Naive thymus-derived CD8-positive, alpha-beta T cell (primary cell): ENCODE measurements at regions not wholly inside any gene's neighbourhood (a gene's known extent, or its start where the extent isn't known, plus 50 kb on each side); places are given as distances from the start of the nearest gene placed in this dataset.
A peak's percentile ranks its signal among the peaks of the same experiment; 100 is the strongest.

Experiments used
- ATAC-seq, 2 donors: fragments of 150-1000 bp; cut with Tn5 transposase in 1 of 2; sonication (Bioruptor Pico), chemical (Tn5 transposase) in 1 of 2; 1 replicate in 1 of 2; 2 replicates in 1 of 2; pipeline ENCODE4 v1.10.0; 2021; ENCODE audit warnings: mild to moderate bottlenecking in 2 of 2, moderate library complexity in 2 of 2
- POLR2A ChIA-PET: fragments of 350-600 bp; sonication (Branson Sonifier 250); formaldehyde crosslinking; loops from one replicate; lab custom pipeline; 2021; ENCODE audit warnings: antibody characterized with exemption; lab: Charles Lee
- DNase-seq, 10 donors: peaks; one replicate each; pipeline versions ENCODE4 v3.0.0 to v3.0.0-alpha.2; 2020 to 2022
- H3K27ac Mint-ChIP-seq, 10 donors: one replicate each; pipeline ENCODE4 v1.8.0; 2020 to 2022; ENCODE audit warnings: mild to moderate bottlenecking in 10 of 10, mixed read lengths in 10 of 10, moderate library complexity in 4 of 10, inconsistent platforms in 1 of 10
- H3K27me3 Mint-ChIP-seq, 5 donors: one replicate each; pipeline ENCODE4 v1.8.0; 2021 to 2022; ENCODE audit warnings: mixed read lengths in 5 of 5
- H3K36me3 Mint-ChIP-seq, 3 donors: one replicate each; pipeline ENCODE4 v1.8.0; 2020 to 2022; ENCODE audit warnings: mixed read lengths in 3 of 3, mild to moderate bottlenecking in 2 of 3, inconsistent platforms in 1 of 3
- H3K4me1 Mint-ChIP-seq, 4 donors: one replicate each; pipeline ENCODE4 v1.8.0; 2021 to 2022; ENCODE audit warnings: mixed read lengths in 4 of 4
- H3K4me3 Mint-ChIP-seq, 10 donors: one replicate each; pipeline ENCODE4 v1.8.0; 2020 to 2022; ENCODE audit warnings: mild to moderate bottlenecking in 10 of 10, mixed read lengths in 10 of 10, moderate library complexity in 6 of 10, inconsistent platforms in 1 of 10
- H3K9me3 Mint-ChIP-seq, 9 donors: one replicate each; pipeline ENCODE4 v1.8.0; 2020 to 2022; ENCODE audit warnings: mixed read lengths in 9 of 9, mild to moderate bottlenecking in 3 of 9, inconsistent platforms in 1 of 9, moderate library complexity in 1 of 9

DNA sequence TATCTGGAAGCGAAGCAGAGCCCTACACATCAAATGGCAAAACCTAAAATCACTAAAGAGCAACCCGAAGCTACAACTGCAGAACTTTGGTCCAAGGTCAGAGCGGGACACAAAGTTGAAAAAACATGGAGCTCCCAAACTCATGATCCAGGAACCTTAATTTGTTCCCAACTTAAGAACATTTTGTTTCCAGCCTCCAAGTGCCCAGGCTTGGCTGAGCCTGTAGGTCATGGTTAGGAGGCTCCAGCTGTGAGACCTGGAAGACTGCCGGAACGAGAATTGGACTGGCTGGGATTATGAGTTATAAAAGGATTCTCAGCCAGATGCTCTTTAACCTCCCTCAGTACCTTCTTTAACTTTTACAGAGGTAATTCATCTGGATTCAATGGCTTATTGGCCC lies 349.1 kb upstream of the DDX53 start:
- no peak for ATAC-seq
- Mint-ChIP-seq H3K4me3 (no peak overlapping the region), H3K4me1 (no peaks in the 10 kb centered on the region), H3K27ac (no peak overlapping the region), H3K9me3 (peaks cover 0 to 3% (median 0%) of the 10 kb centered on the region in 9 donors), H3K27me3 (no peaks in the 10 kb centered on the region), H3K36me3 (no peaks in the 10 kb centered on the region)
- no peak for DNase-seq
- POLR2A ChIA-PET, result no interaction called here

DNA sequence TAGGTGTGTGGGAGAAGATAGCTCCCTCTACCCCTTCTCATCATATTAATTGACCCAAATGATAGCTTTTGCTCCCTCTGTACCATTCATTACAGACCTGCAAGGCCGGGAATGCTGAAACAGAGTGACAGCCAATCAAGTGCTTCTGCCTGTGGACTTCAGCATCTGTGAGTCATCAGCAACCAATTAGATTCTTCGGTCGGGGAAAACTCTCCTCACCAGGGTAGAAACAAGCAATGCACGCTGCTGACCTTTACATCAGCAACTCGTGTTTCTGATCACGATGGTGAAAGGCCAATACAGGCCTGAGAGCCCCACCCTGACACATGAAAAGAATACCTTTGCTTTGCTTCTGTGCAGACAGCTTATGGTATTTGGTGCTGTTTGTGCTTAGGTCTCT lies 347.2 kb upstream of the DDX53 start:
- H3K4me1 Mint-ChIP-seq, result no peaks in the 10 kb centered on the region
- ATAC-seq, result no peak
- no peaks in the 10 kb centered on the region for H3K27me3 Mint-ChIP-seq
- H3K36me3 Mint-ChIP-seq, result no peaks in the 10 kb centered on the region
- H3K4me3 Mint-ChIP-seq, result no peak overlapping the region
- no peak for DNase-seq
- H3K9me3 Mint-ChIP-seq, result peaks cover 0 to 3% (median 0%) of the 10 kb centered on the region in 9 donors
- POLR2A ChIA-PET, result no interaction called here
- no peak overlapping the region for H3K27ac Mint-ChIP-seq

DNA sequence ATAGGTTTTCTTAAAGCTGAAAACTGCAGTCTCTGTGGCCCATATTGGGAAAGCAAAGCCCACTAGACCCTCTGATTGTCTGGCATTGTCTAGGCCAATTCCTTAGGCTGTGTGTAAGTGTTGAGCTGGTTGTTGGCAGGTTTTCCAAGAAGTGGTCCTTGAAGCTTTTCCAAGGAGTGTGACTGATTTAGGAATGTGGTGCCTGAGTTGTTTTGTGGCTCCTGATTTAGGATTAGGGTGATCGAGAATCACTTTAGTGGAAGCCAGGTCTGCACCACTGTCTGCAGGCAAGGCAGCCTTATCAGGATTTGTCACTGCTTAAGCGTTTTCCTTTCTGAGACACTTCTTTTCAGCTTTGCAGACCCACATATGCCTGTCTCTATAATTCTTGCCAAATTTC lies 339.0 kb upstream of the DDX53 start:
- POLR2A ChIA-PET, result no interaction called here
- Mint-ChIP-seq H3K9me3 (peaks cover 0 to 2% (median 0%) of the 10 kb centered on the region in 9 donors), H3K36me3 (peaks cover 0 to 4% (median 0%) of the 10 kb centered on the region in 3 donors), H3K4me3 (no peak overlapping the region), H3K27me3 (peaks cover 0 to 4% (median 0%) of the 10 kb centered on the region in 5 donors), H3K27ac (no peak overlapping the region), H3K4me1 (no peaks in the 10 kb centered on the region)
- DNase-seq, result no peak
- no peak for ATAC-seq

DNA sequence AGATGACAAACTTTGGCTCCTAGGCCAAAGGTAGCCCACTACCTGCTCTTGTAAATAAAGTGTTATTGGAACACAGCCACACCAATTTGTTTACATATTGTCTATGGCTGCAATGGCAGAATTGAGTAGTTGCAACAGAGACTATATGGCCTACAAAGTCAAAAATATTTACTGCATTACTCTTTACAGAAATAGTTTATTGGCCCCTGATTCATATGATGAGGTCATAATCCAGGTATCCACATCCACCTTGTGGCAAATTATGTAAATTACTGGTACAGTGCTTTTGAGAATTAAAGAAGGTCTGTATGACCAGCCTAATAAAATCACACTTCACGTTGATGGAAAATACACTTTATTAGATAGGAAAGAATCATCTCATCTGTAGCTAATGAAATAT lies 337.0 kb upstream of the DDX53 start:
- H3K27me3 Mint-ChIP-seq, result peaks cover 0 to 4% (median 0%) of the 10 kb centered on the region in 5 donors
- no peak for ATAC-seq
- peaks cover 0 to 4% (median 0%) of the 10 kb centered on the region in 3 donors for H3K36me3 Mint-ChIP-seq
- peaks cover 0 to 1% (median 0%) of the 10 kb centered on the region in 4 donors for H3K4me1 Mint-ChIP-seq
- POLR2A ChIA-PET, result no interaction called here
- no peak overlapping the region for H3K4me3 Mint-ChIP-seq
- DNase-seq, result no peak
- H3K9me3 Mint-ChIP-seq, result peaks cover 0 to 9% (median 0%) of the 10 kb centered on the region in 9 donors
- H3K27ac Mint-ChIP-seq, result no peak overlapping the region

DNA sequence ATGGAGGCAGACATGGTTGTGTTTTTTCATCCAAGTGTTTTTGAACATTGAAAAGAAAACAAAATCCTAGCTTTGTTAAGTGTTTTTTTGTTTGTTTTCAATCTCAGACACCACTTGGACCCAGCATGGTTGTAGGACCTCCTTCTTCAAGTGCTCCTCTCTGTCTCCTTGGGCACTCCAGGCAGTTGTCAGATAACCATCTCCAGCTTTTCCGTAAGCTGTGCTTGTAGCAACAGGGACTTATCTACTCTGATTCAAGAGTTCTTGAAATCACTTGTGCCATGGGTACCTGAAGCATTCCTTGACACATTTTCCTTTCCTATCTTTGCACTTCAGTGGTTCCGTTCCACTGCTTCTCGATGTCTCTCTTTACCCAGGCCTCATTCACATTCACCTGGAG lies 334.9 kb upstream of the DDX53 start:
- peaks cover 0 to 4% (median 0%) of the 10 kb centered on the region in 3 donors for H3K36me3 Mint-ChIP-seq
- H3K27ac Mint-ChIP-seq, result no peak overlapping the region
- POLR2A ChIA-PET, result no interaction called here
- H3K27me3 Mint-ChIP-seq, result peaks cover 0 to 4% (median 0%) of the 10 kb centered on the region in 5 donors
- peaks cover 0 to 1% (median 0%) of the 10 kb centered on the region in 4 donors for H3K4me1 Mint-ChIP-seq
- DNase-seq, result no peak
- no peak overlapping the region for H3K4me3 Mint-ChIP-seq
- ATAC-seq, result no peak
- H3K9me3 Mint-ChIP-seq, result peaks cover 0 to 11% (median 0%) of the 10 kb centered on the region in 9 donors

DNA sequence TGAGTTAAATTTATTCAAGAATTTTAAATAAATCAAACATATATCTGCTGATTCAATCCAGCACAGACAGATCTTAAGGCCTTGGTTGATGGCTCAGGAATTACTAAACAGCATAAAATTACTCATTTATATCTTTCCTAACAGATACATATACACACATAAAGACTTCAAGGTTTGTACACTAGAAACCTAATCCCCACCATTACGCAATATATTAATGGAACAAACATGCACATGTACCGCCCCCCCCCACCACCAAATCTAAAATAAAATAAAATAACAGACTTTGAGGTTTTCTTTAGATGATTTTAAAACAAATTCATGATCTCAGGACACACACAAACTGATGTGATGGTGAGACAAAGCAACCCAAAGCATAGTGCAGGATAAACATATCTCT lies 333.9 kb upstream of the DDX53 start:
- no peak for ATAC-seq
- peaks cover 0 to 4% (median 0%) of the 10 kb centered on the region in 3 donors for H3K36me3 Mint-ChIP-seq
- POLR2A ChIA-PET, result no interaction called here

DNA sequence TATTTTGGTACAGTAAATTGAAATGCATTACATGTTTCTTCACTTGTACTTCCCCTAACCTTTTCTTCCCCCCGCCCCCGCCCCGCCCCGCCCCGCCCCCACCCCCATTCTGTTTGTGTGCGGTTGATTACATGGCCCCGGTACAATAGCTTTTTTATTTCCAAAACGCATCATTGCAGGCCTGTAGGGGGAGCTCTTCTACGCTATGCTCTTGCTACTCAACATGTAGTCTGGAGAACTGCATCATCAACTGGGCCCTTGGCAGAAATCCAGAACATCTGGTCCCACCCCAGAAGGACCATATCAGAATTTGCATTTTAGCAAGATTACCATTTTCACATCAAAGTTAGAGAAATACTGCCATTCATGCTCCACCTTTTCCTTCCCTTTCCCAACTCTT lies 333.3 kb upstream of the DDX53 start:
- POLR2A ChIA-PET, result no interaction called here
- peaks cover 0 to 1% (median 0%) of the 10 kb centered on the region in 4 donors for H3K4me1 Mint-ChIP-seq
- no peak for DNase-seq
- peaks cover 0 to 11% (median 0%) of the 10 kb centered on the region in 9 donors for H3K9me3 Mint-ChIP-seq
- no peak overlapping the region for H3K27ac Mint-ChIP-seq
- H3K36me3 Mint-ChIP-seq, result peaks cover 0 to 4% (median 0%) of the 10 kb centered on the region in 3 donors
- H3K4me3 Mint-ChIP-seq, result no peak overlapping the region
- no peak for ATAC-seq
- H3K27me3 Mint-ChIP-seq, result peaks cover 0 to 4% (median 0%) of the 10 kb centered on the region in 5 donors

More for the DNA sequence above, 333.9 kb upstream of the DDX53 start:
- no peak for DNase-seq
- Mint-ChIP-seq H3K9me3 (peaks cover 0 to 11% (median 0%) of the 10 kb centered on the region in 9 donors), H3K27ac (no peak overlapping the region), H3K4me3 (no peak overlapping the region), H3K27me3 (peaks cover 0 to 4% (median 0%) of the 10 kb centered on the region in 5 donors), H3K4me1 (peaks cover 0 to 1% (median 0%) of the 10 kb centered on the region in 4 donors)

DNA sequence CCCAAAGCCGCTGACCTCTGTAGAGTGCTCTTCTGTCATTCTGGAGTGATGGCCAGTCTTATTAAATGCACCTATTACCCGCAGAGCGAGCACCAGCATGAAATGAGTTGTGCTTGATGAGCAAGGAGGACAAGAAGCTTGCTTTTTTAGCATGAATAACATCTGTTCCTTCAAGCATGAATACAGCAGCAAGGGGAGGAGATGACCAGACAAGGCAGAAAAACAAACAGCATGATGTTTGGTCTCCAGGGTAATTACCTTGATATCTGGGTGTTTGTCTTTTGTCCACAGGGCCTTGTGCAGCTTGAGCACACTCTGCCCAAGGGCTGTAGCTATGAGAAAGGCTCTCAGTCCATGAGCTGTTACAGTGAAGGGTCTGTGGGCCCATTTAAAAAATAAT lies 324.8 kb upstream of the DDX53 start:
- no peaks in the 10 kb centered on the region for H3K4me1 Mint-ChIP-seq
- no peak for DNase-seq

DNA sequence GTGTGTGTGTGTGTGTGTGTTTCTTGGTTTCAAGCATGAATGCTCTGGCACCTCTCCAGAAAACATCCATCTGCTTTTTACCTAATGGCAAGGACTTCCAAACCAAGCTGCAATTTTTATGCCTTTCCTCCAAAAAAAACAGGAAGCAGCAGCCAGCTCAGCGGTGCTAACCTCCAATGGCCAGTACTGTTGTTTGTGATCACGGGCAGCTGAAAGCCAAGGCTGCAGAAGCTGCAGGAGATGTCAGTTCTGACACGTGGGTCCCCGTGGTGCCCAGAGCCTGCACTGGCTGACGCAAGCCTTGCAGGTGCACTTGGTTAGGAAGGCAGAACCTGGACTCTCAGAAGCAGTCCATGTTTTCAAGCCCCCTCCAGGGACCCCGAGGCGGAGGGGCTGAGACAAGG lies 313.6 kb upstream of the DDX53 start:
- Mint-ChIP-seq H3K4me1 (no peaks in the 10 kb centered on the region), H3K36me3 (no peaks in the 10 kb centered on the region), H3K27me3 (peaks cover 0 to 1% (median 0%) of the 10 kb centered on the region in 5 donors), H3K4me3 (no peak overlapping the region), H3K27ac (no peak overlapping the region), H3K9me3 (peaks cover 0 to 11% (median 6%) of the 10 kb centered on the region in 9 donors)
- DNase-seq, result peak in 1 of 10 donors; percentile 1
- no peak for ATAC-seq
- POLR2A ChIA-PET, result no interaction called here

More for the DNA sequence above, 324.8 kb upstream of the DDX53 start:
- Mint-ChIP-seq H3K36me3 (no peaks in the 10 kb centered on the region), H3K27me3 (no peaks in the 10 kb centered on the region), H3K4me3 (no peak overlapping the region), H3K9me3 (peaks cover 0 to 10% (median 3%) of the 10 kb centered on the region in 9 donors), H3K27ac (no peak overlapping the region)
- ATAC-seq, result no peak
- POLR2A ChIA-PET, result no interaction called here

DNA sequence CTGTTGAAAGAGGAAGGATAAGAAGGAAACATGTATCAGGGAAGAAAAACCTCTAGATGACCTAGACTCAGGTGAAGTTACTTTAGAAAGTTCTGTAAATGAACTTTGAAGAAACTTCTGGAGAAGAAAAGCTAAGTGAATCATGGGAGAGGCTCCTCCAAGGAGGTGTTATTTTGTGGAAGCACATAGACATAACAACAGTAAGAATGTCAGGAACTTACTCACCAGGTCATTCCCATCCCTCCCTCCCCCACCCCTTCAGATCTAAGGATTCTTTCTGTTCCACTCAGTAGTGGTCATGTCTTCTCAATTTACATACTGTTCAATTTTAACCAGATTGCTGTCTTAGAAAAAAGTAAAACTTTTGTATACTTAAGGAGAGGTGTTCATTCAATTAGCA lies 310.5 kb upstream of the DDX53 start:
- Mint-ChIP-seq H3K27ac (no peak overlapping the region), H3K27me3 (peaks cover 0 to 1% (median 0%) of the 10 kb centered on the region in 5 donors), H3K36me3 (no peaks in the 10 kb centered on the region), H3K4me1 (no peaks in the 10 kb centered on the region), H3K9me3 (peaks cover 0 to 5% (median 0%) of the 10 kb centered on the region in 9 donors), H3K4me3 (no peak overlapping the region)
- DNase-seq (no peak), ATAC-seq (no peak)
- POLR2A ChIA-PET, result no interaction called here

DNA sequence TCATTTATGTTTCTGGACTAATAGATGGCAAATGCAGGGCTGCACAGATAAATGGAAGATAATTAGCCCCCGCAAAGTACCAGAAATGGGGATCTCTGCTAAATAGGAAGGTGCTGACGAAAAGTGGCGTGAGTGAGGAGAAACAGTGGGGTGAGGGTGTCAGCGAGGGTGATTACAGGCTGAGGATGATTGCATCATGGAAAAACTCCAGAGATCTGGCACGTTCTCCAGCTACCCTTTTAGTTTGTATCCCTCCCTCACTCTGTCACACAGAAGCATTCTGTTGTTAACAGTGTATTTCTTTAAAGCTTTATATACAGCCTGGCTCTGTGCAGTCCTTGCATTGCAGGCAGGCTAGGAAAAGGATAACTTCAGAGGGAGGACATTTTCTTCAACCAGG lies 309.6 kb upstream of the DDX53 start:
- Mint-ChIP-seq H3K4me1 (no peaks in the 10 kb centered on the region), H3K27ac (no peak overlapping the region), H3K27me3 (peaks cover 0 to 1% (median 0%) of the 10 kb centered on the region in 5 donors), H3K36me3 (no peaks in the 10 kb centered on the region), H3K4me3 (no peak overlapping the region), H3K9me3 (peaks cover 0 to 5% (median 0%) of the 10 kb centered on the region in 9 donors)
- ATAC-seq (no peak), DNase-seq (no peak)
- POLR2A ChIA-PET, result no interaction called here

DNA sequence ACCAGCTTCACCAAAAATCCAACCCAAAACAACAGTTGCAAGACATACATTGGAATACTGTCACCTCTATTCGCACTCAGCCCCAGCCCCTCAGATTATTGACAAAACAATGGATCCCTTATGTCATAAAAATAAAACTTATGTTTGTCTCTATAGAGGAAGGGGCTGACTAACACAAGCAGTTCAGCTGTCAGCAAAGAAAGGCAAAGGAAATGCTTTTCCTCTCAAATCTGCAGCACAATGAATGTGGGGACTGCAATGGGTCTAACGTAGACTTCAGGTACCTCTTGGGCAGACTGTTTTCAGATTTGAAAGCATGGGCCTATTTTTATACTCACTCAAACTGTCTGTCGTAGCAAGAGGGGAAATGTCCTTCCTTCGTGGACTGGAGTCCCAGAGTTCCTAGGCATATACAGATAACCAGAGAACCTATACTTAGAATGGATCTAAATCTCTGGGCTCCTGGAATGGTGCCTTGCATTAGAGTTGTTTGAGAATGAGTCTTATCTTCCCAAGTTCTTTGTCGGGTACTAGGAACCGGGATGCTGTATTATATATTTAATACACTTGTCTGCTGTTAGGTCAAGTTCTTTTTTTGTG lies 307.7 kb upstream of the DDX53 start:
- Mint-ChIP-seq H3K36me3 (no peaks in the 10 kb centered on the region), H3K27ac (no peak overlapping the region), H3K4me3 (no peak overlapping the region), H3K4me1 (no peaks in the 10 kb centered on the region), H3K9me3 (peaks cover 0 to 5% (median 0%) of the 10 kb centered on the region in 9 donors), H3K27me3 (peaks cover 0 to 1% (median 0%) of the 10 kb centered on the region in 5 donors)
- DNase-seq (no peak), ATAC-seq (no peak)
- POLR2A ChIA-PET, result no interaction called here

DNA sequence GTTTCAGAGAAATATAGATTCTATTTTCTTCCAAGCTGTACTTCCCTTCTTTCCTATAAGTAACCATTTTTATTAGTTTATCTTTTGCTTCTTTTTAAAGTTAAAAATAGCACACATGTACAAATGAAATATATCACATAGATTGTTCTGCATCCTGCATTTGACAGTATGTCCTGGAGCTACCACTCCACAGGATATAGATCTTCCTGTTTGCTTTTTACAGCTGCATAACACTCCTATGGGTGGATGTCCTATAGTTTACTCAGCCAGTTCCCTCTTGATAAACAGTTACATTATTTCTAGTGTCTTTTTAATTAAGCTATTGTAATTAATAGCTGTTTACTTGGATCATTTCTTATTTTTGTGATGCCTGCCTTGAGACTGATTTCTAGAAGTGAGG lies 301.6 kb upstream of the DDX53 start:
- Mint-ChIP-seq H3K4me3 (no peak overlapping the region), H3K27ac (no peak overlapping the region), H3K27me3 (no peaks in the 10 kb centered on the region), H3K4me1 (no peaks in the 10 kb centered on the region), H3K9me3 (peaks cover 0 to 5% (median 0%) of the 10 kb centered on the region in 9 donors), H3K36me3 (no peaks in the 10 kb centered on the region)
- no peak for ATAC-seq
- POLR2A ChIA-PET, result no interaction called here
- DNase-seq, result no peak
